ENCODE measurements at regions not wholly inside any gene's neighbourhood (a gene's known extent, or its start where the extent isn't known, plus 50 kb on each side); places are given as distances from the start of the nearest gene placed in this dataset.

DNA sequence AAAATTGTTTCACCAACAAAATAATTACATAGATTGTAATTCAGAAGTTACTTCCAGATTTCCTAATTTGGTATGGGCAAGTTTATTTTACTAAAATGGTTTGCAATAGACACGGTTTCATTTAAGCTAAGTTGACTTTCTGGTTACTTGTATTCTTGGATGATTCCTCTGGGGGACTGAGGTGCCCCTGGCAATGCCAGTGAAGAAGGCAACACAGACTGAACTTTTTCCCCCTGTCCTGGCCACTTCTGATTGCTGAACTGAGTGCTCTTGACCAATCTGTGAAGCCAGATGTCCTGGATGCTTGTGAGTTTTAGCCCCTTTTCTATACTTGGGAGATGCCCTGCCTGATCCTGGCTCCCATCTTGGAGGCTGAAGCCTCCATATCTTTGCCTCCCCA, 66.3 kb upstream of the FANCC start:
- H4K20me1 ChIP-seq (ENCODE audit: control insufficient read depth, insufficient read depth, low read length, poor library complexity, severe bottlenecking) = no peaks in the 10 kb centered on the region
- H3K36me3 ChIP-seq (replicated peaks in 1 of 2; ENCODE audit: control extremely low read depth in 1 of 2, control insufficient read depth in 1 of 2, extremely low read depth in 1 of 2, insufficient read depth in 2 of 2, low read length in 1 of 2) = no peaks in the 10 kb centered on the region
- ChIA-PET POLR2A (no interaction called here), CTCF (no interaction called here)
- no peak overlapping the region for H2AFZ ChIP-seq (ENCODE audit: insufficient read depth, low read depth, low read length, poor library complexity, severe bottlenecking)
- H3K4me1 ChIP-seq (ENCODE audit: control insufficient read depth in 2 of 2, insufficient read depth in 2 of 2, low read length in 2 of 2) = no peaks in the 10 kb centered on the region
- DNase-seq (no peak), ATAC-seq (ENCODE audit: low read depth) (no peak)
- H3K27me3 ChIP-seq (replicated peaks in 1 of 4; ENCODE audit: control extremely low read depth in 1 of 4, control insufficient read depth in 3 of 4, insufficient read depth in 4 of 4, low read length in 3 of 4) = peaks cover 0 to 6% (median 2%) of the 10 kb centered on the region in 4 experiments
- Mint-ChIP-seq H3K27ac (no peak overlapping the region), H3K9me3 (ENCODE audit: insufficient read depth) (no peaks in the 10 kb centered on the region), H3K27me3 (peaks cover 56% of the 10 kb centered on the region), H3K4me3 (no peak overlapping the region), H3K4me1 (no peaks in the 10 kb centered on the region)
- H3K4me3 ChIP-seq (ENCODE audit: control extremely low read depth in 1 of 5, extremely low read depth in 1 of 5, insufficient read depth in 1 of 5, low read depth in 2 of 5, low read length in 4 of 5) = no peak overlapping the region
- H3K79me2 ChIP-seq (ENCODE audit: control insufficient read depth, insufficient read depth, low read length) = no peaks in the 10 kb centered on the region
- no peak overlapping the region for H3K9ac ChIP-seq (ENCODE audit: low read length)
- no peaks in the 10 kb centered on the region for H3K9me3 ChIP-seq (ENCODE audit: control extremely low read depth in 1 of 3, control insufficient read depth in 2 of 3, insufficient read depth in 1 of 3, low read length in 2 of 3)
- WGBS (ENCODE audit: insufficient coverage) = 67% methylated on average over 1 of the region's 1 CpG
- no peak for TF ChIP-seq EZH2 (IDR thresholded peaks at IDR 0.05; ENCODE audit: borderline replicate concordance, insufficient read depth, low read depth, low read length, poor library complexity, severe bottlenecking)
- TF ChIP-seq, protein P1, sequence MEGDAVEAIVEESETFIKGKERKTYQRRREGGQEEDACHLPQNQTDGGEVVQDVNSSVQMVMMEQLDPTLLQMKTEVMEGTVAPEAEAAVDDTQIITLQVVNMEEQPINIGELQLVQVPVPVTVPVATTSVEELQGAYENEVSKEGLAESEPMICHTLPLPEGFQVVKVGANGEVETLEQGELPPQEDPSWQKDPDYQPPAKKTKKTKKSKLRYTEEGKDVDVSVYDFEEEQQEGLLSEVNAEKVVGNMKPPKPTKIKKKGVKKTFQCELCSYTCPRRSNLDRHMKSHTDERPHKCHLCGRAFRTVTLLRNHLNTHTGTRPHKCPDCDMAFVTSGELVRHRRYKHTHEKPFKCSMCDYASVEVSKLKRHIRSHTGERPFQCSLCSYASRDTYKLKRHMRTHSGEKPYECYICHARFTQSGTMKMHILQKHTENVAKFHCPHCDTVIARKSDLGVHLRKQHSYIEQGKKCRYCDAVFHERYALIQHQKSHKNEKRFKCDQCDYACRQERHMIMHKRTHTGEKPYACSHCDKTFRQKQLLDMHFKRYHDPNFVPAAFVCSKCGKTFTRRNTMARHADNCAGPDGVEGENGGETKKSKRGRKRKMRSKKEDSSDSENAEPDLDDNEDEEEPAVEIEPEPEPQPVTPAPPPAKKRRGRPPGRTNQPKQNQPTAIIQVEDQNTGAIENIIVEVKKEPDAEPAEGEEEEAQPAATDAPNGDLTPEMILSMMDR (IDR thresholded peaks at IDR 0.05) = no peak
- no peak overlapping the region for H3K4me2 ChIP-seq (replicated peaks; ENCODE audit: low read depth, low read length, poor library complexity, severe bottlenecking)
- intact Hi-C loops (cut with micrococcal nuclease) = no loop called here
- no peak overlapping the region for H3K27ac ChIP-seq (ENCODE audit: low read length in 2 of 2)

DNA sequence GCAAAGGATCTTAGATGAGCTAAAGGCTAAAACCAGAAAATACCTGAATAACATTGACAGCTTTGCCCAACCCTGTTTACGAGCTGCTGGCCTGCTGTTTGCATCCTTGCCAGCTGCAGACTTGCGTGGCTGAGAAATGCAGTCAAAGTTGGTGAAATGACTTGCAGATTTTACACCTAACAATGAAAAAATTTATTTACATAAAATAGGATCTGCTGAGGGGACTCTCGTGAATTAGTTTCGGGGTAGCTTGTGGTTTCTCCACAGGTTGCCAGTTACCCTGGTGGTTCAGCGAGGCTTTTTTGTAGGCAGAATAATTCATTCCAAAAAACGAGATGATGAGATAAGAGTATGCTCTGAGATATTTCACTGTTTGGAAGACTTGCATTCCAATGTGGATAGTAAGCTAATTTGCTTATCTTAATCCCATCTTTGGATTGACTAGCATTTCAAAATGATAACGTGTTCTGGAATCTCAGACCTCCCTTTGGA, 65.7 kb upstream of the FANCC start:
- CTCF ChIA-PET = no interaction called here
- H3K27me3 Mint-ChIP-seq = peaks cover 58% of the 10 kb centered on the region
- H3K9me3 Mint-ChIP-seq (ENCODE audit: insufficient read depth) = no peaks in the 10 kb centered on the region
- Histone ChIP-seq H3K27ac (ENCODE audit: low read length in 2 of 2) (no peak overlapping the region), H3K9me3 (ENCODE audit: control extremely low read depth in 1 of 3, control insufficient read depth in 2 of 3, insufficient read depth in 1 of 3, low read length in 2 of 3) (no peaks in the 10 kb centered on the region), H3K9ac (ENCODE audit: low read length) (no peak overlapping the region), H3K4me2 (replicated peaks; ENCODE audit: low read depth, low read length, poor library complexity, severe bottlenecking) (no peak overlapping the region), H2AFZ (ENCODE audit: insufficient read depth, low read depth, low read length, poor library complexity, severe bottlenecking) (no peak overlapping the region), H3K4me1 (ENCODE audit: control insufficient read depth in 2 of 2, insufficient read depth in 2 of 2, low read length in 2 of 2) (no peaks in the 10 kb centered on the region), H3K36me3 (replicated peaks in 1 of 2; ENCODE audit: control extremely low read depth in 1 of 2, control insufficient read depth in 1 of 2, extremely low read depth in 1 of 2, insufficient read depth in 2 of 2, low read length in 1 of 2) (no peaks in the 10 kb centered on the region), H4K20me1 (ENCODE audit: control insufficient read depth, insufficient read depth, low read length, poor library complexity, severe bottlenecking) (no peaks in the 10 kb centered on the region), H3K4me3 (ENCODE audit: control extremely low read depth in 1 of 5, extremely low read depth in 1 of 5, insufficient read depth in 1 of 5, low read depth in 2 of 5, low read length in 4 of 5) (no peak overlapping the region), H3K27me3 (replicated peaks in 1 of 4; ENCODE audit: control extremely low read depth in 1 of 4, control insufficient read depth in 3 of 4, insufficient read depth in 4 of 4, low read length in 3 of 4) (peaks cover 0 to 6% (median 3%) of the 10 kb centered on the region in 4 experiments), H3K79me2 (ENCODE audit: control insufficient read depth, insufficient read depth, low read length) (no peaks in the 10 kb centered on the region)
- ATAC-seq (ENCODE audit: low read depth) = no peak
- H3K4me1 Mint-ChIP-seq = no peaks in the 10 kb centered on the region
- no peak for DNase-seq
- POLR2A ChIA-PET = no interaction called here
- 80% methylated on average over 1 of the region's 7 CpGs for WGBS (ENCODE audit: insufficient coverage)
- intact Hi-C loops (cut with micrococcal nuclease) = no loop called here
- no peak for TF ChIP-seq EZH2 (IDR thresholded peaks at IDR 0.05; ENCODE audit: borderline replicate concordance, insufficient read depth, low read depth, low read length, poor library complexity, severe bottlenecking)
- TF ChIP-seq, protein P1 (IDR thresholded peaks at IDR 0.05) = no peak
- H3K27ac Mint-ChIP-seq = no peak overlapping the region
- H3K4me3 Mint-ChIP-seq = no peak overlapping the region

Measured in B cell (primary cell).